GM23338 (cell line): ENCODE measurements at regions not wholly inside any gene's neighbourhood (a gene's known extent, or its start where the extent isn't known, plus 50 kb on each side); places are given as distances from the start of the nearest gene placed in this dataset.

Experiments used
- ATAC-seq: fragments of 200-7000 bp; cut with Tn5 transposase; 3 replicates; pipeline ENCODE4 v1.9.1; 2020
- DNase-seq: peaks from one replicate; pipeline ENCODE4 v3.0.0-alpha.2; 2015; ENCODE audit warnings: low spot score
- H2AFZ ChIP-seq: fragments of 200-600 bp; sonication (generic); 2 replicates; pipeline ENCODE4 v1.8.0; 2016; ENCODE audit warnings: antibody characterized with exemption, mild to moderate bottlenecking, moderate library complexity
- H3F3A ChIP-seq: fragments of 200-600 bp; sonication (generic); replicated peaks from 2 replicates; pipeline ENCODE4 v1.8.0; 2017; ENCODE audit warnings: antibody characterized with exemption, mixed run types, low read depth
- H3K27ac ChIP-seq: fragments of 200-600 bp; sonication (generic); 2 replicates; pipeline ENCODE4 v1.6.1; 2016; ENCODE audit warnings: low read depth
- H3K27me3 ChIP-seq: fragments of 200-600 bp; sonication (generic); 2 replicates; pipeline ENCODE4 v1.8.0; 2016; ENCODE audit warnings: mild to moderate bottlenecking, mixed run types, moderate library complexity; ENCODE audit not compliant: insufficient read depth
- H3K36me3 ChIP-seq: fragments of 200-600 bp; sonication (generic); 2 replicates; pipeline ENCODE4 v1.8.0; 2016; ENCODE audit warnings: mild to moderate bottlenecking; ENCODE audit not compliant: insufficient read depth
- H3K4me1 ChIP-seq: fragments of 200-600 bp; sonication (generic); 2 replicates; pipeline ENCODE4 v1.8.0; 2016; ENCODE audit warnings: mild to moderate bottlenecking, moderate library complexity; ENCODE audit not compliant: insufficient read depth
- H3K4me2 ChIP-seq: fragments of 200-600 bp; sonication (generic); 2 replicates; pipeline ENCODE4 v1.7.1; 2017; ENCODE audit warnings: mixed run types
- H3K4me3 ChIP-seq: fragments of 200-600 bp; sonication (generic); 2 replicates; pipeline ENCODE4 v1.6.1; 2016; ENCODE audit warnings: mixed run types
- H3K79me2 ChIP-seq: fragments of 200-600 bp; sonication (generic); replicated peaks from 2 replicates; pipeline ENCODE4 v1.8.0; 2017; ENCODE audit warnings: mild to moderate bottlenecking; ENCODE audit not compliant: insufficient read depth
- H3K9me2 ChIP-seq: fragments of 200-600 bp; sonication (generic); 2 replicates; pipeline ENCODE4 v1.8.0; 2017; ENCODE audit not compliant: insufficient read depth
- H4K20me1 ChIP-seq: fragments of 200-600 bp; sonication (generic); replicated peaks from 2 replicates; pipeline ENCODE4 v1.8.0; 2017; ENCODE audit warnings: mild to moderate bottlenecking; ENCODE audit not compliant: insufficient read depth
- H3K27ac Mint-ChIP-seq: 2 replicates; pipeline ENCODE4 v1.8.0; 2020; ENCODE audit warnings: inconsistent platforms, mild to moderate bottlenecking, moderate library complexity, mixed read lengths
- H3K27me3 Mint-ChIP-seq: 3 replicates; pipeline ENCODE4 v1.8.0; 2022; ENCODE audit warnings: low read depth, mild to moderate bottlenecking, moderate library complexity, mixed read lengths, inconsistent platforms; ENCODE audit not compliant: insufficient read depth, poor library complexity
- H3K36me3 Mint-ChIP-seq: 3 replicates; pipeline ENCODE4 v1.8.0; 2021; ENCODE audit warnings: low read depth, mild to moderate bottlenecking, inconsistent platforms, moderate library complexity, mixed read lengths
- H3K4me1 Mint-ChIP-seq: 3 replicates; pipeline ENCODE4 v1.8.0; 2020; ENCODE audit warnings: mild to moderate bottlenecking, inconsistent platforms, mixed read lengths
- H3K4me3 Mint-ChIP-seq: 3 replicates; pipeline ENCODE4 v1.8.0; 2021; ENCODE audit warnings: moderate library complexity, mild to moderate bottlenecking, inconsistent platforms, mixed read lengths
- H3K9me3 Mint-ChIP-seq: 3 replicates; pipeline ENCODE4 v1.8.0; 2020; ENCODE audit warnings: moderate library complexity, mild to moderate bottlenecking, inconsistent platforms, mixed read lengths
- CREB1 ChIP-seq: fragments of 250-450 bp; sonication (Bioruptor Pico); IDR thresholded peaks from 2 replicates; pipeline ENCODE4 v1.5.0; 2020; ENCODE audit warnings: low read depth, mild to moderate bottlenecking, moderate library complexity
- EZH2 ChIP-seq: fragments of 200-600 bp; sonication (generic); IDR thresholded peaks from one replicate; pipeline ENCODE4 v1.8.0; 2017; ENCODE audit warnings: antibody characterized with exemption, mild to moderate bottlenecking, low read depth; ENCODE audit not compliant: unreplicated experiment
- EZH2phosphoT487 ChIP-seq: fragments of 200-600 bp; sonication (generic); IDR thresholded peaks from one replicate; pipeline ENCODE4 v1.8.1; 2018; ENCODE audit warnings: antibody characterized with exemption; ENCODE audit not compliant: unreplicated experiment
- JUNB ChIP-seq: IDR thresholded peaks from one replicate; pipeline ENCODE4 v1.6.1; 2016; ENCODE audit warnings: antibody characterized with exemption; ENCODE audit not compliant: unreplicated experiment
- NANOG ChIP-seq: IDR thresholded peaks from 2 replicates; pipeline ENCODE4 v1.6.1; 2016; ENCODE audit warnings: antibody characterized with exemption, borderline replicate concordance
- POLR2AphosphoS5 ChIP-seq: IDR thresholded peaks from 2 replicates; pipeline ENCODE4 v1.6.1; 2016; ENCODE audit warnings: antibody characterized with exemption, low read depth
- STAT1 ChIP-seq: IDR thresholded peaks from one replicate; pipeline ENCODE4 v1.6.1; 2016; ENCODE audit warnings: antibody characterized with exemption; ENCODE audit not compliant: unreplicated experiment
- ZNF114 ChIP-seq: fragments of 250-450 bp; sonication (Bioruptor Pico); IDR thresholded peaks from 2 replicates; pipeline ENCODE4 v1.5.0; 2020; ENCODE audit warnings: mild to moderate bottlenecking, moderate library complexity
- ZNF331 ChIP-seq: fragments of 250-450 bp; sonication (Bioruptor Pico); IDR thresholded peaks from 2 replicates; pipeline ENCODE4 v1.5.0; 2020; ENCODE audit warnings: low read depth, mild to moderate bottlenecking, moderate library complexity
- TF ChIP-seq, protein P1 (sequence below): IDR thresholded peaks from one replicate; pipeline ENCODE4 v1.6.1; 2018; ENCODE audit warnings: antibody characterized with exemption; ENCODE audit not compliant: unreplicated experiment
- TF ChIP-seq, protein P2 (sequence below): IDR thresholded peaks from 2 replicates; pipeline ENCODE4 v1.6.1; 2016; ENCODE audit warnings: antibody characterized with exemption

DNA sequence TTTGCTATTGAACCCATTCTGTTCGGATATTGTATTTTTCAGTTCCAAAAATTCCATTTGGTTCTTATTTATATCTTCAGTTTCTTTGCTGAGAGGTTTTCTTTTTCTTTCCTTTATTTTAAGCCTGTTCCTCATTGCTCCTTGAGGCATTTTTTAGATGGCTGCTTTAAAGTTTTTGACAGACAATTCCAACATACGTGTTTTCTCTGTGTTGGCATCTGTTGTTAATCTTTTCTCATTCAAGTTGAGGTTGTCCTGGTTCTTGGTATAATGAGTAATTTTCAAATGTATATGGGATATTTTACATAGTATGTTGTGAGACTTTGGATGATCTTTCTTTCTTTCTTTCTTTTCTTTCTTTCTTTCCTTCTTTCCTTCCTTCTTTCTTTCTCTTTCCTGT is 1078.0 kb upstream of the CELF2 start (continued):
- TF ChIP-seq, protein P1, sequence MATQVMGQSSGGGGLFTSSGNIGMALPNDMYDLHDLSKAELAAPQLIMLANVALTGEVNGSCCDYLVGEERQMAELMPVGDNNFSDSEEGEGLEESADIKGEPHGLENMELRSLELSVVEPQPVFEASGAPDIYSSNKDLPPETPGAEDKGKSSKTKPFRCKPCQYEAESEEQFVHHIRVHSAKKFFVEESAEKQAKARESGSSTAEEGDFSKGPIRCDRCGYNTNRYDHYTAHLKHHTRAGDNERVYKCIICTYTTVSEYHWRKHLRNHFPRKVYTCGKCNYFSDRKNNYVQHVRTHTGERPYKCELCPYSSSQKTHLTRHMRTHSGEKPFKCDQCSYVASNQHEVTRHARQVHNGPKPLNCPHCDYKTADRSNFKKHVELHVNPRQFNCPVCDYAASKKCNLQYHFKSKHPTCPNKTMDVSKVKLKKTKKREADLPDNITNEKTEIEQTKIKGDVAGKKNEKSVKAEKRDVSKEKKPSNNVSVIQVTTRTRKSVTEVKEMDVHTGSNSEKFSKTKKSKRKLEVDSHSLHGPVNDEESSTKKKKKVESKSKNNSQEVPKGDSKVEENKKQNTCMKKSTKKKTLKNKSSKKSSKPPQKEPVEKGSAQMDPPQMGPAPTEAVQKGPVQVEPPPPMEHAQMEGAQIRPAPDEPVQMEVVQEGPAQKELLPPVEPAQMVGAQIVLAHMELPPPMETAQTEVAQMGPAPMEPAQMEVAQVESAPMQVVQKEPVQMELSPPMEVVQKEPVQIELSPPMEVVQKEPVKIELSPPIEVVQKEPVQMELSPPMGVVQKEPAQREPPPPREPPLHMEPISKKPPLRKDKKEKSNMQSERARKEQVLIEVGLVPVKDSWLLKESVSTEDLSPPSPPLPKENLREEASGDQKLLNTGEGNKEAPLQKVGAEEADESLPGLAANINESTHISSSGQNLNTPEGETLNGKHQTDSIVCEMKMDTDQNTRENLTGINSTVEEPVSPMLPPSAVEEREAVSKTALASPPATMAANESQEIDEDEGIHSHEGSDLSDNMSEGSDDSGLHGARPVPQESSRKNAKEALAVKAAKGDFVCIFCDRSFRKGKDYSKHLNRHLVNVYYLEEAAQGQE = no peak
- no peak for TF ChIP-seq STAT1
- no peak for TF ChIP-seq JUNB
- TF ChIP-seq CREB1 (CRISPR knock-in tag) = no peak

DNA sequence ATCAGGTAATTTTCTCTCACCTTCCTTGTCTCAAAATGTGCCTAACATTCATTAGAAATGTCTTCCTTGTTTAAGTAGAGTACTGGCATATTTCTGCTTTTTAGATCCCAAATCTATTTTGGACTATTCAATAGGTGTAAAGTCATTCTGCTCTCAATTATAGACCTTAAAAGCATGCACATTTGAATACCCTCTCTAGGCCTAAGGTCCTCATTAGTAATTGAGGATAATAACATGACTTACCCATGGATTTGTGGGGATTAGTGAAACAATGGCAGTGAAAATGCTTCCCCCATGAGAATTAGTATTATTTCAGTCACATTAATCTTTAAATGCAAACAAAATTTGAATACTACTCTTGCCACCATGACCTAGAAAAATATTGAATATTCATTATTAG is 1073.0 kb upstream of the CELF2 start:
- H2AFZ ChIP-seq = no peak overlapping the region
- TF ChIP-seq POLR2AphosphoS5 (no peak), ZNF114 (no peak), EZH2 (no peak), JUNB (no peak), ZNF331 (no peak), EZH2phosphoT487 (no peak)
- TF ChIP-seq, protein P2, sequence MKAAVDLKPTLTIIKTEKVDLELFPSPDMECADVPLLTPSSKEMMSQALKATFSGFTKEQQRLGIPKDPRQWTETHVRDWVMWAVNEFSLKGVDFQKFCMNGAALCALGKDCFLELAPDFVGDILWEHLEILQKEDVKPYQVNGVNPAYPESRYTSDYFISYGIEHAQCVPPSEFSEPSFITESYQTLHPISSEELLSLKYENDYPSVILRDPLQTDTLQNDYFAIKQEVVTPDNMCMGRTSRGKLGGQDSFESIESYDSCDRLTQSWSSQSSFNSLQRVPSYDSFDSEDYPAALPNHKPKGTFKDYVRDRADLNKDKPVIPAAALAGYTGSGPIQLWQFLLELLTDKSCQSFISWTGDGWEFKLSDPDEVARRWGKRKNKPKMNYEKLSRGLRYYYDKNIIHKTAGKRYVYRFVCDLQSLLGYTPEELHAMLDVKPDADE = no peak
- H3K4me1 ChIP-seq = no peaks in the 10 kb centered on the region
- no peaks in the 10 kb centered on the region for H3K4me1 Mint-ChIP-seq
- H3K27me3 ChIP-seq = no peaks in the 10 kb centered on the region
- H3K27ac Mint-ChIP-seq = no peak overlapping the region
- H3K36me3 ChIP-seq = no peaks in the 10 kb centered on the region
- no peak for ATAC-seq
- no peaks in the 10 kb centered on the region for H4K20me1 ChIP-seq
- no peaks in the 10 kb centered on the region for H3K36me3 Mint-ChIP-seq
- H3K79me2 ChIP-seq = no peaks in the 10 kb centered on the region
- H3K4me3 Mint-ChIP-seq = no peak overlapping the region
- no peak for DNase-seq
- no peak overlapping the region for H3K27ac ChIP-seq
- H3K9me3 Mint-ChIP-seq = no peaks in the 10 kb centered on the region
- H3K9me2 ChIP-seq = peaks cover 4% of the 10 kb centered on the region; the same call in 1 of the 2 replicates
- H3K4me2 ChIP-seq = no peak overlapping the region
- peaks cover 3% of the 10 kb centered on the region for H3K27me3 Mint-ChIP-seq
- no peak overlapping the region for H3K4me3 ChIP-seq
- H3F3A ChIP-seq = no peaks in the 10 kb centered on the region

DNA sequence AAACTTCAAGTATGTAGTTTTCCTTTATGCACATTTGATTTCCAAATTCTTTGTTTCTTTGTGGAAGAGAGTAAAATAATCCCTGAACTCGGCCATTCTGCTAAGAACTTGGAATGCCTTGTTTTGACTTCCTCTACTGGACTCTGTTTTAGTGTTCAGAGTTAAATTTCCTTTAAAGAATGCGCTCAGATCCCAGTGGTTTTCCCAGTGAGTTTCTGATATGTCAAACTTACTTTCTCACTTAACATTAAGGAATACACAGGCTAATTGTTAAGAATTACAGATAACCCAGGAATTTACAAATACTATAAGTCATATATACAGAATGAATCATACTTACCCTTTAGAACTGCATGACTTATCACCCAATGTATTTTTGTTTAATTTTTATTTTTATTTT is 1067.6 kb upstream of the CELF2 start:
- no peaks in the 10 kb centered on the region for H3K4me1 ChIP-seq
- H3K27me3 Mint-ChIP-seq = peaks cover 2% of the 10 kb centered on the region

More for the DNA sequence above, 1067.6 kb upstream of the CELF2 start:
- H3K27ac Mint-ChIP-seq = no peak overlapping the region
- Histone ChIP-seq H3K4me3 (no peak overlapping the region), H3K36me3 (no peaks in the 10 kb centered on the region), H4K20me1 (no peaks in the 10 kb centered on the region), H3K27me3 (no peaks in the 10 kb centered on the region), H3K4me2 (no peak overlapping the region), H2AFZ (no peak overlapping the region), H3K79me2 (no peaks in the 10 kb centered on the region), H3F3A (no peaks in the 10 kb centered on the region), H3K27ac (no peak overlapping the region), H3K9me2 (no peaks in the 10 kb centered on the region)
- no peaks in the 10 kb centered on the region for H3K36me3 Mint-ChIP-seq
- no peak for ATAC-seq
- TF ChIP-seq STAT1 (no peak), NANOG (no peak), POLR2AphosphoS5 (no peak)
- no peak overlapping the region for H3K4me3 Mint-ChIP-seq
- no peak for DNase-seq
- H3K9me3 Mint-ChIP-seq = no peaks in the 10 kb centered on the region
- no peaks in the 10 kb centered on the region; the same call in 2 of the 3 replicates for H3K4me1 Mint-ChIP-seq
